BE2C (cell line): ENCODE measurements at regions not wholly inside any gene's neighbourhood (a gene's known extent, or its start where the extent isn't known, plus 50 kb on each side); places are given as distances from the start of the nearest gene placed in this dataset.
A peak's percentile ranks its signal among the peaks of the same experiment; 100 is the strongest.
"Not testable (repeated sequence)": the region's sequence is repeated elsewhere in the genome, so short reads cannot be mapped to it uniquely, and the experiment has no call there.

Source experiments
- DNase-seq: peaks from one replicate; pipeline ENCODE4 v3.0.0-alpha.2; 2020
- H3K27me3 ChIP-seq: fragments of 250-450 bp; sonication (Bioruptor Pico); 2 replicates; pipeline ENCODE4 v1.5.1; 2020; ENCODE audit warnings: mild to moderate bottlenecking
- H3K36me3 ChIP-seq: fragments of 250-450 bp; sonication (Bioruptor Pico); 2 replicates; pipeline ENCODE4 v1.5.1; 2020; ENCODE audit warnings: mild to moderate bottlenecking
- H3K4me1 ChIP-seq: fragments of 250-450 bp; sonication (Bioruptor Pico); 2 replicates; pipeline ENCODE4 v1.5.1; 2020
- H3K4me3 ChIP-seq: 2 replicates; pipeline ENCODE4 v1.5.1; 2011; ENCODE audit warnings: low read depth, low read length
- H3K9me3 ChIP-seq: fragments of 250-450 bp; sonication (Bioruptor Pico); 2 replicates; pipeline ENCODE4 v1.5.1; 2020
- CTCF ChIP-seq: IDR thresholded peaks from 2 replicates; pipeline ENCODE4 v1.5.1; 2012; ENCODE audit warnings: mild to moderate bottlenecking, low read depth, low read length

GRCh38 chr9:7491641-7492040 is 307.9 kb downstream of the DMAC1 start:
- no peaks in the 10 kb centered on the region for H3K4me1 ChIP-seq
- no peaks in the 10 kb centered on the region for H3K36me3 ChIP-seq
- no peak for DNase-seq
- no peak for TF ChIP-seq CTCF
- H3K4me3 ChIP-seq: no peak overlapping the region
- H3K9me3 ChIP-seq: no peaks in the 10 kb centered on the region
- H3K27me3 ChIP-seq: no peaks in the 10 kb centered on the region

GRCh38 chr9:7490317-7491108 is 309.1 kb downstream of the DMAC1 start:
- no peaks in the 10 kb centered on the region for H3K4me1 ChIP-seq
- H3K36me3 ChIP-seq: no peaks in the 10 kb centered on the region
- no peak for DNase-seq
- H3K9me3 ChIP-seq: no peaks in the 10 kb centered on the region
- H3K27me3 ChIP-seq: no peaks in the 10 kb centered on the region
- no peak for TF ChIP-seq CTCF
- H3K4me3 ChIP-seq: no peak overlapping the region

GRCh38 chr9:7489036-7489435 is 310.5 kb downstream of the DMAC1 start:
- Histone ChIP-seq H3K4me1 (no peaks in the 10 kb centered on the region), H3K9me3 (no peaks in the 10 kb centered on the region), H3K36me3 (no peaks in the 10 kb centered on the region), H3K4me3 (no peak overlapping the region), H3K27me3 (no peaks in the 10 kb centered on the region)
- TF ChIP-seq CTCF: no peak
- peak; percentile 42 for DNase-seq

GRCh38 chr9:7484014-7484413 is 315.6 kb downstream of the DMAC1 start:
- not testable (repeated sequence) for DNase-seq, H3K36me3 ChIP-seq, H3K4me1 ChIP-seq, H3K9me3 ChIP-seq, H3K4me3 ChIP-seq, H3K27me3 ChIP-seq

GRCh38 chr9:7481570-7481969 is 318.0 kb downstream of the DMAC1 start:
- no peak for DNase-seq
- Histone ChIP-seq H3K27me3 (no peaks in the 10 kb centered on the region; the same call in 1 of the 2 replicates), H3K4me1 (no peaks in the 10 kb centered on the region), H3K4me3 (no peak overlapping the region), H3K9me3 (no peaks in the 10 kb centered on the region), H3K36me3 (no peaks in the 10 kb centered on the region)
- no peak for TF ChIP-seq CTCF

GRCh38 chr9:7479300-7479699 is 320.3 kb downstream of the DMAC1 start:
- no peak for DNase-seq
- no peak overlapping the region for H3K4me3 ChIP-seq
- no peaks in the 10 kb centered on the region for H3K9me3 ChIP-seq
- H3K4me1 ChIP-seq: no peaks in the 10 kb centered on the region
- TF ChIP-seq CTCF: no peak
- H3K27me3 ChIP-seq: no peaks in the 10 kb centered on the region; the same call in 1 of the 2 replicates
- no peaks in the 10 kb centered on the region for H3K36me3 ChIP-seq
